Activated CD8-positive, alpha-beta memory T cell treated with anti-CD3 and anti-CD28 coated beads for 1 hour (primary cell): ENCODE measurements at regions not wholly inside any gene's neighbourhood (a gene's known extent, or its start where the extent isn't known, plus 50 kb on each side); places are given as distances from the start of the nearest gene placed in this dataset.

Experiments
- DNase-seq, 2 donors: peaks; one replicate each; pipeline ENCODE4 v3.0.0-alpha.2; 2020; ENCODE audit warnings: low read depth in 1 of 2; ENCODE audit errors: extremely low read depth in 1 of 2

- no peak for DNase-seq
Measured at GRCh38 chr5:2141254-2142000, 258.7 kb upstream of the IRX4 start.

- DNase-seq, result no peak
Measured at GRCh38 chr5:2140501-2141175, 257.9 kb upstream of the IRX4 start.

GRCh38 chr5:2139478-2139877 is 256.8 kb upstream of the IRX4 start:
- no peak for DNase-seq

- no peak for DNase-seq
Measured at GRCh38 chr5:2138896-2139295, 256.2 kb upstream of the IRX4 start.

GRCh38 chr5:2137444-2138050 is 254.8 kb upstream of the IRX4 start:
- no peak for DNase-seq

- DNase-seq, result no peak
Measured at GRCh38 chr5:2136728-2137333, 254.1 kb upstream of the IRX4 start.

- DNase-seq, result no peak
Measured at GRCh38 chr5:2135833-2136232, 253.1 kb upstream of the IRX4 start.

GRCh38 chr5:2135354-2135753 is 252.6 kb upstream of the IRX4 start:
- no peak for DNase-seq

- no peak for DNase-seq
Measured at GRCh38 chr5:2134543-2135292, 252.0 kb upstream of the IRX4 start.

- DNase-seq, result no peak
Measured at GRCh38 chr5:2133936-2134335, 251.2 kb upstream of the IRX4 start.

GRCh38 chr5:2133080-2133479 is 250.4 kb upstream of the IRX4 start:
- no peak for DNase-seq

GRCh38 chr5:2132497-2132847 is 249.7 kb upstream of the IRX4 start:
- DNase-seq, result no peak

- DNase-seq, result no peak
Measured at GRCh38 chr5:2131826-2132496, 249.2 kb upstream of the IRX4 start.

- DNase-seq, result no peak
Measured at GRCh38 chr5:2131196-2131595, 248.5 kb upstream of the IRX4 start.

GRCh38 chr5:2130361-2130760 is 247.6 kb upstream of the IRX4 start:
- no peak for DNase-seq

GRCh38 chr5:2129568-2130272 is 247.0 kb upstream of the IRX4 start:
- no peak for DNase-seq

GRCh38 chr5:2128686-2129355 is 246.1 kb upstream of the IRX4 start:
- DNase-seq, result no peak

GRCh38 chr5:2126512-2126911 is 243.8 kb upstream of the IRX4 start:
- DNase-seq, result no peak

- DNase-seq, result no peak
Measured at GRCh38 chr5:2125901-2126265, 243.2 kb upstream of the IRX4 start.
